ENCODE measurements at regions not wholly inside any gene's neighbourhood (a gene's known extent, or its start where the extent isn't known, plus 50 kb on each side); places are given as distances from the start of the nearest gene placed in this dataset.

DNA sequence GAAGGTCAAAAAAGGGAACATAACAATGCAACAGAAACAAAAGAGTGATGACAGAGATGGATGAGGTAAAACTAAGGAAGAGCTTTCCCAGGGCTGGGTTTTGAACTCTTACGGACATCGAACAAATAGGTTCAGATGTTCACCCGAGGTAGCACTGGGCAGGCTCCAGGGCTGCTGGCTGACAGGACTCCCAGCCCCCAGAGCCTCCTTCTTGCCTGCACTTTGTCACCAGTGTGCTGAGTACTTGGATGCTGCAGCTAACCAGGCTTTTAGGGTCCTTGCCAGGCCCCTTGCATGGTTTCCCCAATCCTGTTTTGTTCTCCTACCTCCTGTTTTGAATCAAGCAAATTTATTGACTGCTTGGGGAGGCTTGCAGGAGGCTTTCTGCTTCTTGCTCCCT, 322.9 kb downstream of the DYSF start:
- no peak for DNase-seq

DNA sequence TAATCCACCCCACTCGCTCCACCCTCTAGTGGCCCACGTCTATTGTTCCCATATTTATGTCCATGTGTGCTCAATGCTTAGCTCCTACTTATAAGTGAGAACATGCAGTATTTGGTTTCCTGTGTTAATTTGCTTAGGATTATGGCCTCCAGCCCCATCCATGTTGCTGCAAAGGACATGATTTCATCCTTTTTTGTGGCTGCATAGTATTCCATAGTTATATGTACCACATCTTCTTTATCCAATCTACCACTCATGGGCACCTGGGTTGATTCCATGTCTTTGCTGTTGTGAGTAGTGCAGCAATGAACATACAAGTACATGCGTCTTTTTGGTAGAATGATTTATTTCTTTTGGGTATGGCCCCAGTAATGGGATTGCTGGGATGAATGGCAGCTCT, 319.9 kb downstream of the DYSF start:
- no peak for DNase-seq

DNA sequence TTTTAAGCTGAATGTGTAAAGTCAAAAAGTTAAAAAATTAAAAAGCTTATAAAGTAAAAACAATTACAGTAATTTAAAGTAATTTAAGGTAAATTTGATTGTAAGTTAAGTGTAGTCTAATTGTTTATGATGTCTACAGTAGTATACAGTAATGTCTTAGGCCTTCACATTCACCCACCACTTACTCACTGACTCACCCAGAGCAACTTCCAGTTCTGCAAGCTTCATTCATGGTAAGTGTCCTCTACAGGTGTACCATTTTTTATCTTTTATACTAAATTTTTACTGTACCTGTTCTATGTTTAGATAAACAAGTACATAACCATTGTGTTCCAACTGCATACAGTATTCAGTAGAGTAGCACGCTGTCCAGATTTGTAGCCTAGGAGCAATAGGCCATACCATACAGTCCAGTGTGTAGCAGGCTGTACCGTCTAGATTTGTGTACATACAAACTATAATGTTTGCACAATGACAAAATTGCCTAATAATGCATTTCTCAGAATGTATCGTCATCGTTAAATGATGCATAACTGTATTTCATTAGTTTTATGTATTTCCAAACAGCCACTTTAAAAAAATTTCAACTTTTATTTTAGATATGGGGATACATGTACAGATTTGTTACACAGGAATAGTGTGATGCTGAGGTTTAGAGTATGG, 319.3 kb downstream of the DYSF start:
- DNase-seq = no peak

DNA sequence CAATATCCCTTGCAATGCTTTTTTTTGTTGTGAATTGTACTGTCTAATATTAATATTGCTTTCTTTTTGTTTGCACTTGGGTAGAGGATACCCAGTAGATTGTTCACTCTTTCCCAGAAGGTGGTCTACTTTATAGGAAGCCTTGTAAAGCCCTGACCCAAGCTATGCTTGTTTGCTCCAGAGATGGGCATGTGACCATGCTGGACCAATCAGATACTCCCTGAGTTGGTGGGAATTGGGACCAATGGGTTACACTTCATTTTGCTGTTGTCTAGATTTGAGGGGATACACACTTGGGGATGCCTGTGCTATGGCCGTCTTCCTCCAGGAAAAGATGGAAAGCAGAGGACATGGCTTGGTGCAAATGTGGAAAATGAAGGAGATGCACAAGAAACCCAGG, 314.3 kb downstream of the DYSF start:
- DNase-seq = no peak

DNA sequence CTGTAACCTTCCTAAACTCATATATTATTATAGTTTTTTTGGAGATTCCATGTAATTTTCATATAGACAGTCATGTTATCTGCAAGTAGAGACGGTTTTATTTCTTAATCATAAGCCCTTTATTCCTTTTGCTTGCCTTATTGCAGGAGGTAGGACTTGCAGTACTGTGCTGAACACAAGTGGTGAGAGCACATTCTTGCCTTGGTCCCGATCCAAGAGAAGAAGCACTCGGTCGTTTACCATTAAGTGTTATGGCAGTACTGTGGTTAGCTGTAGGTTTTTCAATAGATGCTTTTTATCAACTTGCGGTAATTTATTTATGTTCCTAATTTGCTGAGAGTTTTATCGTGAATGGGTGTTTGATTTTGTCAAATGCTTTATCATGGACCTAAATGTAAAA, 305.7 kb downstream of the DYSF start:
- no peak for DNase-seq

DNA sequence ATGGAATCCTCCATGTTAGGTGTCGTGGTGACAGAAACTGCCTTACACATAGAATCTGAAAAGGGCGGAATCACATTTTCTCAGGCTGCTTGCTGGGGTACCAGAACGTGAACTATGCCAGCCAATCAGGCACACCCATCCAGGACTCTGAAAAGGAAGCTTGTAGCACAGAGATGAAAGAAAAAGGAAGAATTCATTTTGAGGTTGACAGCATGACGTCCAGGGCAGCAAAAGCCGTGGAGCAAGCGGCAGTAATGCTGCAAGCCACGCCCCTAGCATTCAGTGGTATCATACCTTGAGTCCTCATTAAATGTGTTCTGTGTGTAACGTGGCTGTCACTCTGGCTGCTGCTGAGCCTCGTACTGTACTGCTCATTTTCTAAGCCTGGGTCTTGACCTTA, 304.0 kb downstream of the DYSF start:
- no peak for DNase-seq

DNA sequence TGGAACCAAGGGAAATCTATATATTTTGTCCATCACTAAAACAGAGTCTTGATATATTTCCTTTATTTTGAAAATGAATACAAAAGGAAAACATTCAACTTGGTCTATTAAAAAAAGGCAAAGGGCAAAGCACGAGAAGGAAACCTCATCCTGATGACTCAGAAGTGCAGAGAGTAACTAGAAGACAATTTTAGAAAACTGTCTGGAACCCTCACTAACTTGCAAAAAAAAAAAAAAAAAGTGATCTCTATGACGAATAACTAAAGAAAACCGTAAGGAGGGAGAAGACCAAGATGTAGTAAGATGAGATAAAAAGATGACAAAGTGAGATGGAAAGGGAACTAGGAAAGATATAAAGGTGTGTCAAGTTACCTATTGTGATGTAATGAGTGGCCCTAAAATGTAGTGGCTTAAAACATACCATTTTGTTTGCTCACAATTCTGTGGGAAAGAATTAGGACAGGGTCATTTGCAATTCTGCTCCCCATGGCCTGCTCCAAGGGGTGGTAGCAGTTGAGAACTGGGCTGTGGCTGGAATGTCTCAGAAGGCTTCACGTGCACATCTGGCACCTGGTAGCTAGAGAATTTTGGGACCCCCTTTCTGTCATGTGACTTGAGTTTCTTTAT, 303.0 kb downstream of the DYSF start:
- no peak for DNase-seq

DNA sequence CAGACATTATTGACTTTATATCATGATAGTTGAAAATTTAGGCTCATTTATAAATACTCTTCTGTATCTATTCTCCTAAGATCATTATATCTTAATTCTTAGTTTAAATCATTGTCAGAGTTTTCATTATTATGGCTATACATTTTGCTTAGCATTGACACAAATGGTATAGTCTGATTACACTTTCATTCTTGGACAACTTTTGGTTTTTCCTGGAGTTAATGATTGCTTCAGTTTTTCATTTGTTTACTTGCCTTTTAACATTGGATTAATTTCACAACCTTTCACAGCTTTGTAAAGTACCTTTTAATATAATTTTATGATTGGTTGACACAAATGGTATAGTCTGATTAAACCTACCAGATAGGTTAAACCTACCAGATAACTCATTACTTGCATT, 298.2 kb downstream of the DYSF start:
- DNase-seq = no peak

DNA sequence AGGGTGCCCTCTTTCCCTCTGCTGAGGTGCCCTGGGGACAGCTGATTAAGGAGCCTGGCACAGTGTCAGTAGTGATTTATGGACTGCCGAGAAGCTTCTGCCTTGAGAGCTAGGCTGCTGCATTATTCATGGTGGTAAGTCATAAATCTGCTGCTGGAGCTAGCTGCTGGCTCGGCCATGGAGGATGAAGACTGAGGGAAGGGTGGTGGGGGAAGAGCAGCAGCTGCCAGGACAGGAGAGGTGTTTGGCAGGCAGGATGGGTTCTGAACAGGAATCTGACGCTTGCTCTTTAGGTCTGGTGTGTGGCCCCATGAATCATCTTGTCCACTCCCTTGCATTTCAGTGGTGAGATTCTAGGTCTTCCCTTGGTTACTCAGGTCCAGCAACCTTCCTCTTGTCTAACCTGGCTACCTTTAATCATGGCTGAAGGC, 296.3 kb downstream of the DYSF start:
- no peak for DNase-seq

DNA sequence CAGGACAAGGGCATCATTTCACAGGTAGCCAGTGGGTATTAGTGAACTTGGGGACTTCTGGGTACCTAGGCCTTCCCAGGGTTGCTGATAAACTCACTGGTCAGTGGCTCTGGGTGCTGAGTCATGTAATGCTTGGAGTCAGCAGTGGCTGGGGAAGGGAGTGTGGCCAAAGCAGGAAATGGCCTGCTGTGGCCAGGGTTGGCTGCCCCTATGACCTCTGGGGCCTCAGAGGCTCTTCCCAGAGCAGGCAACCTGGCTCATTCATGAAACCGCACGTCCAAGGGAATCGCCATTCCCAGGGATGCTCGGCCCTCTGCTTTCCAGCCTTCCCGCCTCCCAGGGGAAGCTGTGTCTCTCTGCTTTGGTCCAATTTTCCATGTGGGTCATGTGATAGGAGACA, 294.9 kb downstream of the DYSF start:
- no peak for DNase-seq

DNA sequence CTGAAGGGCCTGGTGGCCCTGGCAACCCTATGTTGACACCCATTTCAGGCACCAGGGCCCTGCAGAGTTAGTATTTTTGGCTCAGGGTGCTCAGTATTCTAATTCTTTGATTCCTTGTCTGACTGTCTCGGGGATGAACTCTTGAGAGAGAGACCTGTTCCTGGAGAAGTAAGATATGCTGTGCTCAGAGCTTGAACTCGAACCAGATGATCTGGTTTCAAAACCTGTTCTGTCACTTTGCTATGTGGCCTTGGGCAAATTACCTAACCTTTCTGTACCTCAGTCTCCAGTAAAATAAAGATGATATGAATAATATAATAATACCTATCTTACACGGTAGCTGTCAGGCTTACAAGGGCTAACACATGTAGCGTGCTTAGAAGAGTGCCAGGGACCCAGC, 294.2 kb downstream of the DYSF start:
- no peak for DNase-seq

DNA sequence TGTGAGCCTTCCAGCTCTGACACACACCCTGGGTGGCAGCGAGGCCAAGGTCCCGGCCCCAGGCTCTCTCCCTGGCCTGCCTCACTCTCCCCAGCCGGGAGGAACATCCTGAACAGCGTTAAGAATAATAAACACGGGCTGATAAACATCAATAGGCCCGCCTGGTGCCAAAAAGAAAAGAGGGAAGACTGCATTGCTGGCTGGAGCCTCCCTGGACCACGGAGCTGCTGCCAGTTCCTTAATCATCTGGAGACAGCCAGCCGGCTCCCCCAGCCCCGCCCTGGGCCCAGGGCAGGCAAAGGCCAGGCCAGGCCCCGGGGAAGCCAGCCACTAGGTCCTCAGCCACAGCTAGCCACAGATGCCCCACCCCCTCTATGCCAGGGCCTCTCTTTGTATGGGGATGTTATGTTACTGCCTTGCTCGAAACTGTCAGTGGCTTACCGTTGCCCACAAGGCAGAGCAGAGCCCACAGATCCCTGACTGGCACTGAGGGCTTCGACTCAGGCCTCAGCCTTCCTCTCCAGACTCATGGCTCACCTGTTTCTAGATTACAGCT, 293.7 kb downstream of the DYSF start:
- DNase-seq = no peak

DNA sequence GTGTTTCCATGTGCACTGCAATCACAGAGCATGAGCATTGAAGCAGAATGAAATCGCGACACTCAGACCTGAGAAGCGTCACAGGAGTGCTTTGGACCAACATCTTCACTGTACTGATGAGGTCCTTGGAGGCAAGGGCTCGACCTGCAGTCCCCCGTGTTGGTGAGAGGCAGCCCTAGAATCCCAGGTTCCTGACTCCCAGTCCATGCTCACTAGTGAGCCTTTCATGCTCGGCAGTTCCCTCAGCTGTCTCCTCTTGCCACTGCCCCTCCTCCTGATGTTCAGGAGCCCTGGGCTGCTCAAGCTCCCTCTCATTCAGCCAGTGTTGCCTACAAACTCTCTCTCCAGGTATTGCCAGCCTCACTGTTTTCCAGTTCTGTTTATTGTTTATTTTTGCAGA, 291.4 kb downstream of the DYSF start:
- DNase-seq = no peak

DNA sequence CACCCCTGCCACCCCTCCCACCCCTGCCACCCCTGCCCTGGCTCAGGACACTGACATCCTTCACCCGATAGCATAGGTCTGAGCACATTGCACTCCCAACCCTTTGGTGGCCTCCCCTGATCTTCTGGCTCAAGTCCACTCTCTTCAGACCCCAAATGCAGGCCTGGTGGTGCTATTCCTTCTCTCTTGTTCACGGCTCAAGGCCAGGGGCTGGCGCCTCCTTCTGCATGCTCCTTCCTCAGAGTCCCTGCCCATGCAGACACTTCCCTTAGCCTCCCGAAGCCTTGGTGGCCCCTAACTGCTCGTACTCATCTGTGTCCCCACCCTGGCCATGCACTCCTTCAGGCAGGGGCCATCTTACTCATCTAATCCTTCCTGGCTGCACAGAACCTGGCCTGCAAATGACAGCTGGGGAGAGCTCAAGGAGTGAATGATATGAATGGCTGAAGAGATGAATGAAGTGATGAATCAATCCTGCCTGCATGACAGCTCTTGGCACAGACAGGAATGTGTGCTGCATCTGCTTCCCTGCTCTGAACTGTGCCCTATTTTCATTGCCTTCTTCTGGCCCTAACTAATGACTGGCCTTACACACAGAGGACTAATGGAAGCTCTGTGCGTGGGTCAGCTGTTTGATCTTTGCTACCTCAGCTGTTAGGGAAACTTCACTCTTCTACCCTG, 290.8 kb downstream of the DYSF start:
- DNase-seq = no peak

DNA sequence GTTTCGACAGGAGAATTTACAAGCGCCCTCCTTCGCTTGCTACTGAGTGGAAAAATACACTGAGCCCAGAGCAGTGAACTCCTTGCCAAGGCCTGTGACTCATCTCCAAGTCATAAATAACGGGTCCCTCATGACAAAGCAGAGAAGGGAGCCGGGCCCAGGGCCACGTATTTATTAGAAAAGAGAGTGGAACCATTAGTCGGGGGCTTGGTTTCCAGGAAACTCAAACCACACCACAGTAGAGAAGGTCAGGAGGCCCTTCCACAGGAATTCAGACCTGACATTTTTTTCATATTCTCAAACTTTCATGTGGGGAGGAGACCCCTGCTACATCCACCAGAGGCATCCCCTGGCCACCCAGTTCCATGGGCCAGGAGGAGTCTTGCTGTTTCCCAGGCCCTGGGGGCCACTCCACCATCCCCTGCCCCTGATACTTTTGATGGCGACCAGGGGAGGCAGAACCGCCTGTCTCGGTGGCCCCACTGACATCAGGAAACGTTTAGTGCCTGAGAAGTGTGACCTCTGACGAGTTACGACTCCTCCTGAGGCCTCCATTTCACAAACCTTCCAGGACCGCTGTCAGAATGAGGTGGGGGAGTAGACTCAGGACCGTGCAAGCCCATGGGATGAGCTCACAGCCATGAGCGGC, 289.7 kb downstream of the DYSF start:
- no peak for DNase-seq

DNA sequence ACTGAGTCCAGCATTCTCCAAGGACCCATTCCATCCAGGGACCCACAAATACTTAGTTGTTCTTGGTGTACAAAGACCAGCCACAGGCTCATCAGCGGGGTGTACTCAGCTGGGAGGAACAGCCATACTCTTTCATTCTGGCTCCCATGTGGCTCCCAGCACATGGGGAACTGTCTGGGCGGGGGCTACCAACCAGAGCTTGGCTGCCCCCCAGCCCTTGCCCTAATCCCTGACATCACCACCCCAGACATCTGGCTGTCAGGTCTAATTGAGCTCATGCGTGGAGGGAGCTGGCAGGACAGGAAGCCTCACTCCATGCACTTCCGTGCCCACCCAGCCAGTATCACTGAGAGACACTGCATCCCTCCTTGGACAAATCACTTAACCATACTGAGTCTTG, 283.6 kb downstream of the DYSF start:
- DNase-seq = no peak

DNA sequence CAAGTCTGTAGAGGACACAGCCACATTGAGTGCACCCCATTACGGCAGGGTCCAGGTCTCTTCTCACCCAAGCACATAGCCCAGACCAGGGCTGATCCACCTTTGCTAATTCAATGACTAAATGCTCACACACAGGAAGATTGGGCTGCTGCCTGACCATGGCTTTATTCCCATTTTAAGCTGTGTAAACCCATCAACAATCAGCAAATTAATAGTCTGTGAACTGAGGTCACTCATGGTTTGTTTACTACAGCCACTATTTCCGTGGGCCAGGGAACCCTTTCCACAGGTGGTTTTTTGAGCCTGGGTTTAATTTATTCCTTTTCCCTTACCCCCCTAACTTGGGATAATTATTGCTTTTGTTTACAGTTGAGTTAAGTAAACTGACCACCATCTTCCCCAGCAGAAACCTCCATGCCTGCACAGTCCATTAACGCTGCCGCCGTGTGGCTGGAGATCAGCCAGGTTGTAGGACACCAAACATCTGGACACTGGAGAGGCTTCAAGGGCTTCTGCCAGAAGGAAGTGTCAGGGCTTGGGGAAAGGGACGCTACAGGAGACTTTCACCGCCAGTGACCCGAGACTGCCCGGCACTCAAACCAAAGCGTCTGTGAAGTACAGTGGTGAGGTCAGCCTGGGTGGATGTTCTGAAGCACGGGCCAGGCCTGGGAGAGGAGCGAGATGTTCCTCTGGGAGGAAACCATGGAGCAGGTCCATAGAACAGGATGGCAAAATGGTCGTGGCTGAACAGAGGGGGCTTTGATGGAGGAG, 282.9 kb downstream of the DYSF start:
- peak; percentile 43 for DNase-seq
